ENCODE measurements at regions not wholly inside any gene's neighbourhood (a gene's known extent, or its start where the extent isn't known, plus 50 kb on each side); places are given as distances from the start of the nearest gene placed in this dataset.
A peak's percentile ranks its signal among the peaks of the same experiment; 100 is the strongest.

DNA sequence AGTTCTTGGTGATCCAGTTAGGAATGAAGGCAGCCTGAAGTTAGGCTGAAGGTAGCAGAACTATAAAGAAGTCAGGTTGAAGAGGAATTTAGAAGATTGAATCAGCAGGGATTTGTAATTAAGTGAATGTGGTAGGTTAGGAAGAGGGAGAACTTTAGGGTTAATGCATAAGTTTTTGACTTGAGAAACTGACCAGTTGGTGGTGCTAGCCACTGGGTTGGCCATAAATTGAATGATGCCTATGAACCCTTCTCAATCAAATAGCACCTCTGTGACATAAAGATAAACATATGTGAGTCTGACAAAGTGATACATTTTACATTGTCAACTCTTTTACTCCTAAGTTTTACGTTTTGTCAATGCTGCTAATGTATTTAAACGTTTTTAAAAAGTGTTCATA lies 290.6 kb upstream of the NAV3 start:
- Histone ChIP-seq H3K36me3 (ENCODE audit: control insufficient read depth, insufficient read depth, low read length) (no peaks in the 10 kb centered on the region), H4K20me1 (ENCODE audit: insufficient read depth, low read length) (no peaks in the 10 kb centered on the region), H2AFZ (replicated peaks; ENCODE audit: low read length, poor library complexity) (no peak overlapping the region), H3K4me3 (ENCODE audit: insufficient read depth, low read depth, low read length) (no peak overlapping the region), H2AK5ac (ENCODE audit: low read depth, low read length) (no peak overlapping the region), H4K91ac (ENCODE audit: insufficient read depth, low read depth, low read length) (no peak overlapping the region), H3K14ac (replicated peaks; ENCODE audit: low read depth, low read length) (no peak overlapping the region), H2BK20ac (ENCODE audit: low read depth, low read length) (no peak overlapping the region), H4K8ac (ENCODE audit: low read depth in 2 of 2, low read length in 2 of 2) (no peak overlapping the region), H3K9me1 (ENCODE audit: insufficient read depth, low read length) (no peaks in the 10 kb centered on the region), H3K4ac (ENCODE audit: low read depth, low read length) (no peak overlapping the region), H3K23ac (ENCODE audit: low read depth, low read length) (no peak overlapping the region), H2BK15ac (ENCODE audit: low read depth, low read length) (no peak overlapping the region), H2BK5ac (ENCODE audit: low read depth, low read length, poor library complexity, severe bottlenecking) (no peak overlapping the region), H3K4me2 (ENCODE audit: low read depth, low read length) (no peak overlapping the region), H3K9me3 (ENCODE audit: control insufficient read depth, insufficient read depth, low read length) (no peaks in the 10 kb centered on the region), H2BK120ac (ENCODE audit: low read depth, low read length) (no peak overlapping the region), H3K27me3 (ENCODE audit: control insufficient read depth, insufficient read depth, low read length) (no peaks in the 10 kb centered on the region; the same call in 1 of the 2 replicates), H3K9ac (ENCODE audit: low read depth, low read length) (no peak overlapping the region), H3K27ac (ENCODE audit: insufficient read depth, low read length) (no peak overlapping the region), H3K18ac (ENCODE audit: low read depth, low read length) (no peak overlapping the region), H4K5ac (ENCODE audit: low read depth, low read length) (no peak overlapping the region), H3K4me1 (ENCODE audit: control insufficient read depth, insufficient read depth, low read length) (no peaks in the 10 kb centered on the region), H3K79me1 (ENCODE audit: low read depth in 1 of 2, low read length in 2 of 2) (no peaks in the 10 kb centered on the region), H2AK9ac (replicated peaks; ENCODE audit: low read depth, low read length, poor library complexity) (no peak overlapping the region), H3K56ac (ENCODE audit: extremely low read depth, insufficient read depth, low read length) (no peak overlapping the region)
- ChIA-PET POLR2A (ENCODE audit: unreplicated experiment) (interaction anchor here (0.6 kb wide), 1 partner anchor 216 kb away, joined by 3 read pairs; no protein-coding TSS in a partner anchor), CTCF (no interaction called here)
- intact Hi-C loops (cut with micrococcal nuclease) (loop anchor here (1.0 kb wide), 1 partner anchor 146 kb away; no protein-coding TSS in a partner anchor), dilution Hi-C loops (cut with HindIII; ENCODE audit: low sequenced_read_pairs, unreplicated experiment) (no loop called here), in situ Hi-C loops (cut with MboI; ENCODE audit: low sequenced_read_pairs) (no loop called here)
- no peak for ATAC-seq (ENCODE audit: low read depth)
- TF ChIP-seq MXI1 (IDR thresholded peaks at IDR 0.05; ENCODE audit: borderline replicate concordance, low read depth, low read length) = no peak
- TF ChIP-seq CTCF (conservative IDR thresholded peaks at IDR 0.05; ENCODE audit: low read depth, low read length) = 0 out of 2 replicates have a peak, but pooled peaks have one; percentile 26
- TF ChIP-seq ELK1 (IDR thresholded peaks at IDR 0.05; ENCODE audit: borderline replicate concordance, low read depth, low read length) = no peak
- TF ChIP-seq RAD21 (IDR thresholded peaks at IDR 0.05; ENCODE audit: low read length) = peak; percentile 30
- TF ChIP-seq RFX5 (IDR thresholded peaks at IDR 0.05; ENCODE audit: low read depth, low read length) = no peak
- no peak for TF ChIP-seq CEBPB (IDR thresholded peaks at IDR 0.05; ENCODE audit: low read depth, low read length)
- TF ChIP-seq MAFK (IDR thresholded peaks at IDR 0.05; ENCODE audit: low read depth, low read length) = no peak
- no TSS peak for BruUV-seq (replicated peaks)
- no CpG with 5 or more reads among the region's 2 CpGs for WGBS, 2 experiments (ENCODE audit: extremely low coverage in 2 of 2, insufficient read length in 1 of 2)
- DNase-seq = no peak

Data from IMR-90 (cell line).